ENCODE measurements at regions not wholly inside any gene's neighbourhood (a gene's known extent, or its start where the extent isn't known, plus 50 kb on each side); places are given as distances from the start of the nearest gene placed in this dataset.
"Not testable (repeated sequence)": the region's sequence is repeated elsewhere in the genome, so short reads cannot be mapped to it uniquely, and the experiment has no call there.

DNA sequence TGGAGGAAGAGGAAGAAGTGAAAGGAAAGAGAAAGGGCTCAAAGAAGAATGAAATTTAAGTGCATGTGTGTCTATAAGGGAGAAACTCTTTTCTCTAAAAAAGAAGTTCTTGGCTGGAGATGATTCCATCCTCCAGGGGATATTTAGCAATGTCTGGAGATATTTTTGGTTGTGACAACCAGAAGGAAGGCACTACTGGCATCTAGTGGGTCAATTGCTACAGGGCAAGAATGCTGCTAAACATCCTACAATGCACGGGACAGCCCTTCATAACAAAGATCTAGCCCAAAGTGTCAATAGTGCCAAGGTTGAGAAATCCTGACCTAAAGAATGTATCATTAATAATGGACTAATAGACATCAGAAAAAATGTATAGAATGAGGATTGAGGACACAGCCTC lies 57.4 kb upstream of the ST3GAL6 start:
- no peak for DNase-seq

DNA sequence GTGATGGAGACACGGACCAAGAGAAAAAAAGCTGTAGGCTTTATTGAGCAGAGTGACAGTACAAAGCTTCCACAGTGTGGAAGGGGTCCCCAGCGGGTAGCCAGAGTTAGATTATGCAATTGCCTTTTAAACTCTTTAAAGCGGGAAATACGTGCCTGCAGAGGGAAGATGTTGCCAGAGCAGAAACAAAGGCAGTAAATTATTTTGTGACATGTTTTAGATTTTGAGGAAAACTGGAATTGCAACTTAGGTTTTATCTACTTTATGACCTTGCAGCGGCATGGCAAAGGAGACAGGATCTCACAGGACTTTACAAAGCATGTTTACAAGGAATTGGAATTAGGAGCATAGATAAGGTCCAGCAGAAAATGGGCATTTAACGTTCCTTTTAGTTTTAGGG lies 54.5 kb upstream of the ST3GAL6 start:
- DNase-seq: not testable (repeated sequence)

DNA sequence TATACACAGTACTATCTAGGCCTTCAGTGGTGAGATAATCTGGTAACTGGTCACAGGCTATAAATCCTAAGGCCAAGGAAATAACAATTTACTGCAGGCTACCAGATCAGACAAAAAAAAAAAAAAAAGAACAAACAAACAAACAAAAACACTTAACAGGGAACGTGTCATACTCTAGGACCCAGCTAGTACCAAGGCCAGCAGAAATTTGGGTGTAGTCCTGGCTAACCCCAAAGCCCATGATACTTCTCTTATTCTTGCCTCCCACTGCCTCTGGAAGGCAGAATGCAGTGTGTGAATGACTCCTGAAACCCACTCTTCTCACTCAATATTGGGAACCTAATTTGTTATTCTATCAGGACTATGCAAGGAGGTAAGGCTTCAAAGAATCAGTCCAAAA lies 53.7 kb upstream of the ST3GAL6 start:
- no peak for DNase-seq

DNA sequence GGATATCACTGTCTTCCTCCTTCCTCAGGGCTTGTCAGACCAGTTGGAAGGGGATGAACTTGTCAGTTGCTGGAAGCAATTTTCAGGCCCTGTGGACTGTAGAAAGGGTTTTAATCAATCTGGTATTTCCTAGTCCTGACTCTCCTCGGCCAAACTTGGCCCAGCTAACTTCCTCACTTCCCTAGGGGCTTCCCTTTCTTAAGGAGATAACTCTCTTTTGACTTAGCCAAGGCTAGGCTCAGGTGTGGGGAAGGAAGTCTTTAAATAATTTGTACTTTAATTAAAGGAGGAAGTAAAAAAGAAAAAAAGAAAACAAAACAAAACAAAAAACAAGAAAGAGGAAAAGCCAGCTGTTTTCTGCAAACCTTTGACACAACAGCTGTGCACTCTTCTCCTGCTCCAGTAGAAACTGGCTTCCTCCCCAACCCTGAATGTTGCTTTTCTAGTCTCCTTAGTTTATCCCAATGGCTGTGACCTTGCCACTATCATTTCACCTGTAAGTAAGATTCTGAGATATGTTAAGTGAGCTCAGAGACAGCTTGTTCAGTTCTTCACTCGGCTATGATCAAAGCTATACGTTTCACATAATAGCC lies 53.0 kb upstream of the ST3GAL6 start:
- DNase-seq: no peak

DNA sequence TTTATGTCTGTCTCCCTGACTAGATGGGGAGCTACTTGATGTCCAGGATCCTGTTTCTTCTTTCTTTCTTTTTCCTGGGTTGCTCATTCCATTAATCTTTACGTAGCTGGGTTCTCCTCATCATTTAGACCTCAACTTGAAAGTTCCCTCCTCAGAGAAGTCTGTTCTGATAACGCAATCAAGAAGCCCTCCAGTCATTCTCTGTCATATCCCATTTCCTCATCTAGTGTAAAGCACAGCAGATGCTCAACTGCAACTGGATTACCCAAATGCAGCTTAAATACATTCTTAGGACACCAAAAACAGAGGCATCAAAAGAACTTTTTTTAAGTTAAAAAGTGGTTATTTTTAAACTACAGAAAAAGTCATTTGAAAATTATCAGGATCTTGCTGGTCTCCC lies 51.7 kb upstream of the ST3GAL6 start:
- DNase-seq: no peak

DNA sequence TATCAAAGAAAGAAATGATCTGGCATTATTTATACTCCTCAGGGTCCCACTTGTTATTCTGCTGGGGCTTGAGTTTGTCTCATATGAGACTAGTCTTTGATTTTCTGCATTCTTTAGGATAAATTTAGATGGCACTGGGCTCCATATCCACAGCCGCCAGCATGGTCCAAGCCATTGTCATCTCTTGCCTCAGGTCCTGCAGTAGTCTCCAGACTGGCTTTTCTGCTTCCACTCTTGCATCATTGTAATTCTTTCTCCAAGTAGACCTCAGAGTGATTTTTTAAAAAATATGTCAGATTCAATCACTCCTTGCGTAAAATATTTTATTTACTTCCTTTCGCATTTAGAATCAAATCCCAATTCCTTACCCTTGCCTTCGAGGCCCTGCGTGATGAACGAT lies 50.4 kb upstream of the ST3GAL6 start:
- DNase-seq: no peak

DNA sequence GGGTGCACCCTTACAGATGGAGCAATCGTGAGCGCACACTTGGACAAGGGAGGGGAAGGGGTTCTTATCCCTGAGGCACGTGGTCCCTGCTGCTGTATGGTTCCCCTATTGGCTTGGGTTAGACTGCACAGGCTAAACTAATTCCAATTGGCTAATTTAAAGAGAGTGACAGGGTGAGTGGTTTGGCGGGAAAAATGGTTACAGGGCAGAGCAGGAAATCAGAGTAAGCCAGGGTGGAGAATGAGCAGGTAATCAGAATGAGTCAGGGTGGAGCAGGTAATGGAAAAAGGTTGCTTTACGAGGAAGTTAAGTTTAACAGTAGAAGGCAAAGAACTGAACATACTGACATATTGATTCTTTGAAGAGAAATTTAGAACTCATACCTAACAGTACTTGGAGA lies 49.8 kb upstream of the ST3GAL6 start:
- DNase-seq: not testable (repeated sequence)

All from stimulated activated CD4-positive, alpha-beta T cell treated with anti-CD3 and anti-CD28 coated beads, Interleukin-4, amount 100 ng/mL, for 24 hours (primary cell).